GM19463 (cell line): ENCODE measurements at regions not wholly inside any gene's neighbourhood (a gene's known extent, or its start where the extent isn't known, plus 50 kb on each side); places are given as distances from the start of the nearest gene placed in this dataset.

Source experiments
- ATAC-seq: cut with Tn5 transposase; IDR thresholded peaks from one replicate; pipeline ENCODE4 v1.9.1; 2021; ENCODE audit warnings: mild to moderate bottlenecking, moderate library complexity; ENCODE audit not compliant: unreplicated experiment

DNA sequence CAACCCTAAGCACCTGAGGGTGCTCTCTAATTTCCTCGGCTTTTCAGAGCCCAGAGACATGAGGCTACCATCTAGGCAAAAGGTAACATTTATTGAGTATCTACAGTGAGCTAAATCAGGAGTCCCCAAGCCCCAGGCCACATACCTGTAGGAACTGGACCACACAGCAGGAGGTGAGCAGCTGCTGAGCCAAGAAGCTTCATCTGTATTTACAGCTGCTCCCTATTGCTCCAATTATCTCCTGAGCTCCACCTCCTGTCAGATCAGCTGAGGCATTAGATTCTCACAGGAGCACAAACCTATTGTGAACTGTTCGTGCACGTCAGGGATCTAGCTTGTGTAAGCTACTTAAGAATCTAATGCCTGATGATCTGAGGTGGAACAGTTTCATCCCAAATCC is 70.2 kb downstream of the RND3 start:
- no peak for ATAC-seq

DNA sequence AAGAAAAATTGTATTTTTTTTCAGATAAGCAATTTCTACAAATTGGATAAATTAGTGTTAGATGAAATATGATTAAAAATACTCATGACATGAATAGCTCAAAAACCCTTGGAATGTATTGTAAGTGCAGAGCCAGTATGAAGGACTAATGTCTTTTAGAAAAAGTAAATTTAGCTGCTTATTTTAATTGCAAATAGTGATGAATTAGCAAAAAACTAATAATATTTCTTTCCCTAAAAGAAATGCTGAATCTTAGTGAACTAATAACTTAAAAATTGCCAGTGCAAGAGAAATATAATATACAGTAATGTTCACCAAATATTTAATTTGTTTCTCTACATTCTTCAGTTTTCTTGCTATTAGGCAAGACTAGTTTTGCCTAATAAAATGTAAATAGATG is 72.4 kb downstream of the RND3 start:
- no peak for ATAC-seq

- ATAC-seq, result no peak
These were observed 73.6 kb downstream of the RND3 start for GRCh38 chr2:150413910-150414309.

DNA sequence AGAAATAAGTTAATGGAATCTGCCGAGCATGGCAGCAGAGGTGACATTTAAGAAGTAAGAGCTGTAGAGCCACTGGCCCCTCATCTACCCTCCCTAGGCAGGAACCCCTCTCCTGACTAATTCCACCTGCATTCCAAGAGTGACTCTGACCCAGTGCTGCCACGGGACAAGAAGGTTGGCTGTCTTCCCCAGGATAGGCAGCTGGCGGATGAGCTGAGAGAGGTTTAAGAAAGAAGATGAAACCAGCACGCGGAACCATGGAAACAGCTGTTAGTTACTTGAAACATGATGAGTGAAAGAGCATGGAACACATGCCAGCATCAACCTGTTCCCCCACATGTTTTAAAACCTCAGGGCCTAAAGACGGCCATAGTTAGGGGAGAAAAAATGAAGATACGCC is 74.1 kb downstream of the RND3 start:
- ATAC-seq, result no peak

GRCh38 chr2:150410809-150411208 is 76.7 kb downstream of the RND3 start:
- ATAC-seq, result no peak

DNA sequence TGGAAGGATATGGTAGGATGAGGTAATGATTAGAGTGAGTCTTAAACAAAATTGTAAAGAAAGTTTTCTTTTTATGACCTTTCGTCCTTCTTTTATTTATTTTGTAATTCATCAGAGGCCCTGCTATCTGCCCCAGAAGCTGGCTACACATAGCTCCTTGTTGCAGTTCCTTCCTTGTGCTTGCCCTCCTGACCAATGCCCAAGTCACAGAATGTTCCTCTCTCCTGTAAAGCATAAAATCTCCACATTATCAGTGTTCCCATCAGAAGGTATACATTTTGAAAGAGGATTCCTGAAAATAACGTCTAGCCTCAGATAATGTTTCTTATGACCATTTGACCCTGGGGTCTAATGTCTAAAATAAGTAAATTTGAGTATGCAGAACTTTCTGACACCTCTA is 78.3 kb downstream of the RND3 start:
- no peak for ATAC-seq

DNA sequence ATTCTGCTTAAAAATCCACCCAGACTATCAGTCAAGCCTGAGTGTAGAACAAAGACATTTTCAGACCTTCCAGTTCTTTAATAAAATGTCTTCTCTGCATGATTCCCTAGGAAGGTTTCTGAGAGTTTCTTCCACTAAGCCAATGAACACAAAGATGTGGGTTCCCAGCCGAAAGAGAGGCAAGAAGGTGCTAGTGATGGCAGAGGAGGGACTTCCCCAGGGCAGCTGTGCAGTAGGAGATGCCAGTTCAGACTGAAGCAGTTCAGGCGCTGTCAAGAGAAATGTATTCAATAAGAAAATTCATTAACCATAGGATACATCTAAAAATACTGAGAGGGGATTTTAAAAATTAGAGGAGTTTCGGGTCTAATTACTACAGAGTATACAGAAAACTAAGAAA is 83.3 kb downstream of the RND3 start:
- ATAC-seq, result peak; percentile 74

GRCh38 chr2:150403457-150403856 is 84.0 kb downstream of the RND3 start:
- peak; percentile 89 for ATAC-seq

DNA sequence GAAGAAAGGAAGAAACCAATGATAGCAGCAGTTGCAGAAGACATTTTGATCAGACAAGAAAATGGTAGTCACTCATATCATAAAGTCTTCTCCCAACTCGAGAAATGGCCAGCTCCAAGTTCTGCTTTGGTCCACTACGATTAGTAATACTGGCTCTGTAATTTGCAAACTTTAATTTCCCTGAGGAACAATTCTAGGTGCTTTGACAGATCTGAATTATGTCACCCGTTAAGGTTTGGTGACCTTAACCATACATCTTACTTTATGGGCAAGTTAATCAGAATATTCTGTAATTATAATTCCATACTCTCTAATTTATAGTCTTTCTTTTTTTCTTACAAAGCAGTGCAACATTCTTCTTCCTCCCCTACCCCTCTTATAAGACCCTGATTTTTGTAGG is 84.5 kb downstream of the RND3 start:
- ATAC-seq, result no peak

- ATAC-seq, result no peak
These were observed 86.6 kb downstream of the RND3 start for GRCh38 chr2:150400849-150401248.

DNA sequence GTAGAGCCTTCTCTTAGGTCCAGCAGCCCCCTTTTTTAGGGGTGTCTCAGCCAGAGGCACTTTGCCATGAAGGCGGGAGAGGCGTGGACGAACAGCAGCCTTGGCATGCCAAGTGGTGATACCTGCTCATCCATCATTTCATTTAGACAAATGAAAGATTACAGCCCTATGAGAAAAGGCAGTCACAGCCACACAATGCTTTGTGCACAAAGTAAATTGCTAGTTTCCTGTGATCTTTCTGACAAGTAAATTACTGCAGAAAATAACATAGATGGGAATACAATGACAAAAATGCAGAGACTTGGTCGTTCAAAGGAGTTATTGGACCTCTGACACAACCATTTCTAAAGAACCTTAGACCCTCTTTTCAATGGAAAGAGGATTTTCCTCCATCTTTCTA is 94.9 kb downstream of the RND3 start:
- ATAC-seq, result no peak

- peak; percentile 68 for ATAC-seq
These were observed 95.7 kb downstream of the RND3 start for GRCh38 chr2:150391779-150392178.

GRCh38 chr2:150389447-150389846 is 98.0 kb downstream of the RND3 start:
- ATAC-seq, result no peak

- ATAC-seq, result no peak
These were observed 99.2 kb downstream of the RND3 start for GRCh38 chr2:150388289-150388625.

GRCh38 chr2:150387586-150388288 is 99.7 kb downstream of the RND3 start:
- ATAC-seq, result no peak

DNA sequence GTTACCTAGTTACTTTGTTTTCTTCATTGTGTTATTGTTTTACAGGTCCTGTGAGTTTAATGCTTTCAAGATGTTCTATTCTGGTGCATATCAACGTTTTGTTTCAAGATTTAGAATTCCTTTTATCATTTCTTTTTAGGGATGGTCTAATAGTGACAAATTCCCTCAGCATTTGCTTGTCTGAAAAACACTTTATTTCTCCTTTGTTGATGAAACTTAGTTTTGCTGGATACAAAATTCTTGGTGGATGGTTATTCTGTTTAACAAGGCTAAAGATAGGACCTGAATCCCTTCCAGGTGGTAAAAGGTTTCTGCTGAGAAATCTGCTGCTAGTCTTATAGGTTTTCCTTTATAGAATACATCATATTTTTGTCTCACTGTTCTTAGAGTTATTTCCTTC is 102.3 kb downstream of the RND3 start:
- no peak for ATAC-seq

DNA sequence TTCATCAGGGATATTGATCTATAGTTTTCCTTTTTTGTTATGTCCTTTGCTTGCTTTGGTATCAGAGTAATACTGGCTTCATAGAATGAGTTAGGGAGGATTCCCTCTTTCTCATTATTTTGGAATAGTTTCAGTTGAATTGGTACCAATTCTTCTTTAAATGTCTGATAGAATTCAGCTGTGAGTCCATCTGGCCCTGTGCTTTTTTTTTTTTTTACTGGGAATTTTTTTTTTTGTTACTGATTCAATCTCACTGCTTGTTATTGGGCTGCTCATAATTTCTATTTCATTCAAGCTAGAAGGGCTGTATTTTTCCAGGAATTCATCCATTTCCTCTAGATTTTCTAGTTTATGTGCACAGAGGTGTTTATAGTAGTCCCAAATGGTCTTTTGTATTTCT is 103.9 kb downstream of the RND3 start:
- no peak for ATAC-seq

DNA sequence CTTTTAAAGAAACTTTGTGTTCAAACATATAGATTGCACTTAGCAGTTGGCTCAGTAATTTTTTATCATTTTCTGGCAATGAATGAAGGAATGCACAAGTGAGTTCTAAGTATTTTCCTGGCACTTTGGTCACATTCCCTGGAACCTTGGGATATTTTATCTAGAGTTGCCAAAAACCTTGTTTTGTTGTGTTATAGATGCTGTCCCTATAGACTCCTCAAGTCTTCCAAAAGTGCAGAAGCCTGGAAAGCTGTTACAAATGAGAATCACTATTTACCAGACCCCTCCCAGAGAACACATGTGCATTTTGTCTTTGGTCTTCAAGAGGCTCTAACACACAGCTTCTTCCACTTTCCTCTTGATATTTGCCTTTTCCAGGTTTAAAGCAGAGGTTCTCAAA is 108.3 kb downstream of the RND3 start:
- no peak for ATAC-seq

DNA sequence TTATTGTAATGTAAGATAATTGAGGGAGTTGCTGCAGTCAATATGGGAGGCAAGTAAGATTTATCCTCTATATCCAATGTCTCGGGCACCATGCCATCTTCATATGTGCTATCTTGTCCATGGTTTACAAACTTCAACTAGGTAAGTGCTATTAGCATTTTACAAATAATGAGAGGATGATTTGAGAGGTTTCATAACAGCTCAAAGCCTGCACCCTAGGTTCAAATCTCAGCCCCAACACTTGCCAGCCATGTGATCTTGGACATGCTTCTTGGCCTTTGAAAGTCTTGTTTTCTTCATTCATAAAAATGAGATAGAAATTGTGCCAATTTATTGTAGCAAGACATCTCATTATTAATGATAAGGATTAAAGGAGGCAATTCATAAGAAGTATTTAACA is 108.8 kb downstream of the RND3 start:
- no peak for ATAC-seq

GRCh38 chr2:150376553-150377335 is 110.7 kb downstream of the RND3 start:
- ATAC-seq, result no peak

DNA sequence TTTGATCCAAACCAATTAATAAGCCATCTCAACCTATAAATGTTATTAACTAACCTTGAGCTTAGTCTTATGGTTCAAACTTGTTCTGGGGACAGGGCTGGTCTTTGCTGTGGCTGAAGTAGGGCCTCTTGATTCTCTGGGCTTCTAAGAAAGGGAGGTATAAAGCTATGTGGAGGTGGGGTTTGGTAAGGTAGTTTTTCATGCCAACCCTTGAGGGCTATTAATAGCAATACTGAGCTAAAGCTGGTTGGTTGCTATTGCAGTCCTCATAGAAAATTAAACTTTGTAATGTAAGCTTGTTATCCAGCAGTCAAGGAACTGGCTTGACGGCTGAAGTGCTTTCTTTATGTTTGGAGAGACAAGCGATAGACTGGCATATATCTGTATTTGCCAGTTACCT is 112.1 kb downstream of the RND3 start:
- no peak for ATAC-seq

DNA sequence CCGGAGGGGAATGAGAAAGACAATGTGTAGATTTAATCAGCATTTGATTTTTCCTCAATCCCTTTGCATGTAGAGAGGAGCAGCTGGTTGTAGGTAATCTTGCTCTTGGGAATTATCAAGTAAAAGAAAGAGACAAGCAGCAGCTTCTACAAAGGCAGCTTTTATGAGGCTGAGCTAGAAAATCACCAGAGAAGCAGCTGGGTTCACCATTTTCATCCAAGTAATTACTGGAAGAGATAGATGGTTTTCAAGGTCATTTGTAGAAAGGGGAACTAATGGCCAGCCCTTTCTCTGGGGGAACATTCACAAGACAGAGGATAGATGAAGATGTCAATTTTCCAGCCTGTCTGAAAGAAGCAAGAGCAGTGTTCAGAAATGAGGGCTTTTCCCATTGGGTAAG is 113.0 kb downstream of the RND3 start:
- ATAC-seq, result no peak

- no peak for ATAC-seq
These were observed 114.1 kb downstream of the RND3 start for GRCh38 chr2:150373374-150373773.
